SK-N-SH (cell line): ENCODE measurements at regions not wholly inside any gene's neighbourhood (a gene's known extent, or its start where the extent isn't known, plus 50 kb on each side); places are given as distances from the start of the nearest gene placed in this dataset.

Source experiments
- CTCF ChIA-PET: fragments of 300-600, 350-600 bp; formaldehyde crosslinking; extraction: SDS; loops from one replicate; lab custom pipeline; 2021; lab: Yijun Ruan, JAX
- POLR2A ChIA-PET: fragments of 350-600 bp; sonication (Branson Sonifier 250); formaldehyde crosslinking; extraction: SDS; loops from one replicate; lab custom pipeline; 2020; ENCODE audit warnings: antibody characterized with exemption, inconsistent platforms; lab: Yijun Ruan, JAX
- DNase-seq: peaks from one replicate; pipeline ENCODE4 v3.0.0; 2012
- H2AFZ ChIP-seq: fragments of 200-600 bp; sonication (generic); 2 replicates; pipeline ENCODE4 v1.8.1; 2016; ENCODE audit warnings: antibody characterized with exemption, mild to moderate bottlenecking, low read depth
- H3F3A ChIP-seq: fragments of 200-600 bp; sonication (generic); replicated peaks from 2 replicates; pipeline ENCODE3; 2016; ENCODE audit warnings: antibody characterized with exemption, mild to moderate bottlenecking; ENCODE audit not compliant: insufficient read depth
- H3K27ac ChIP-seq, 2 experiments: fragments of 200-500 bp in 1 of 2; fragments of 200-600 bp in 1 of 2; sonication (Bioruptor generic) in 1 of 2; sonication (generic), shearing (Covaris generic) in 1 of 2; 2 replicates each; pipeline versions ENCODE4 v1.5.1 to v1.6.1; 2014 to 2016; ENCODE audit warnings: low read depth in 2 of 2, inconsistent platforms in 1 of 2, low read length in 1 of 2, mild to moderate bottlenecking in 1 of 2, mixed read lengths in 1 of 2
- H3K27me3 ChIP-seq: fragments of 200-600 bp; sonication (generic), shearing (Covaris generic); 2 replicates; pipeline ENCODE4 v1.6.1; 2016; ENCODE audit warnings: mixed run types; ENCODE audit not compliant: insufficient read depth
- H3K36me3 ChIP-seq, 2 experiments: fragments of 200-500 bp in 1 of 2; fragments of 200-600 bp in 1 of 2; sonication (Bioruptor generic) in 1 of 2; sonication (generic) in 1 of 2; replicated peaks in 1 of 2; 2 replicates each; pipeline versions ENCODE3 to v1.5.1; 2014 to 2016; ENCODE audit warnings: low read length in 1 of 2, mild to moderate bottlenecking in 1 of 2; ENCODE audit not compliant: insufficient read depth in 2 of 2, control insufficient read depth in 1 of 2
- H3K4me1 ChIP-seq, 2 experiments: fragments of 200-500 bp in 1 of 2; fragments of 200-600 bp in 1 of 2; sonication (Bioruptor generic) in 1 of 2; sonication (generic), shearing (Covaris generic) in 1 of 2; 2 replicates each; pipeline versions ENCODE4 v1.5.1 to v1.6.1; 2014 to 2016; ENCODE audit warnings: low read depth in 1 of 2, low read length in 1 of 2, mixed run types in 1 of 2; ENCODE audit not compliant: insufficient read depth in 2 of 2, control insufficient read depth in 1 of 2
- H3K4me2 ChIP-seq: fragments of 200-600 bp; sonication (generic), shearing (Covaris generic); 2 replicates; pipeline ENCODE4 v1.6.1; 2017; ENCODE audit warnings: mixed run types
- H3K4me3 ChIP-seq, 2 experiments: fragments of 200-500 bp in 1 of 2; fragments of 200-600 bp in 1 of 2; sonication (Bioruptor generic) in 1 of 2; sonication (generic), shearing (Covaris generic) in 1 of 2; 2 replicates each; pipeline versions ENCODE4 v1.5.1 to v1.8.1; 2014 to 2016; ENCODE audit warnings: low read depth in 2 of 2, inconsistent platforms in 1 of 2, low read length in 1 of 2, mild to moderate bottlenecking in 1 of 2, mixed read lengths in 1 of 2, moderate library complexity in 1 of 2
- H3K79me2 ChIP-seq: fragments of 200-600 bp; sonication (generic); 2 replicates; pipeline ENCODE4 v1.8.1; 2017; ENCODE audit warnings: mild to moderate bottlenecking; ENCODE audit not compliant: insufficient read depth
- H3K9ac ChIP-seq: fragments of 200-600 bp; sonication (generic); 2 replicates; pipeline ENCODE4 v1.6.1; 2017; ENCODE audit warnings: mixed run types
- H3K9me2 ChIP-seq: fragments of 200-600 bp; sonication (generic); 2 replicates; pipeline ENCODE4 v1.6.1; 2017; ENCODE audit warnings: mixed run types
- H3K9me3 ChIP-seq: fragments of 200-600 bp; sonication (generic); 2 replicates; pipeline ENCODE4 v1.6.1; 2017; ENCODE audit warnings: mixed run types, mild to moderate bottlenecking, moderate library complexity
- H4K20me1 ChIP-seq: fragments of 200-600 bp; sonication (generic); 2 replicates; pipeline ENCODE4 v1.6.1; 2017; ENCODE audit warnings: mild to moderate bottlenecking, mixed run types; ENCODE audit not compliant: insufficient read depth
- ELF1 ChIP-seq: IDR thresholded peaks from 2 replicates; pipeline ENCODE4 v1.4.0; 2012
- EP300 ChIP-seq, 2 experiments: IDR thresholded peaks; 2 replicates each; pipeline versions ENCODE4 v1.4.0 to v1.6.1; 2012; ENCODE audit warnings: borderline replicate concordance in 1 of 2, low read depth in 1 of 2, low read length in 1 of 2
- FOXM1 ChIP-seq: IDR thresholded peaks from 2 replicates; pipeline ENCODE4 v1.4.0; 2012; ENCODE audit warnings: low read depth, mild to moderate bottlenecking
- GATA2 ChIP-seq: sonication (generic); formaldehyde crosslinking; IDR thresholded peaks from 2 replicates; pipeline ENCODE4 v1.5.0; 2020; ENCODE audit warnings: mild to moderate bottlenecking, missing genetic modification reagents
- JUND ChIP-seq: IDR thresholded peaks from 2 replicates; pipeline ENCODE4 v1.4.0; 2012
- MAX ChIP-seq: IDR thresholded peaks from 2 replicates; pipeline ENCODE4 v1.4.0; 2012; ENCODE audit warnings: low read depth
- MEF2A ChIP-seq: IDR thresholded peaks from 2 replicates; pipeline ENCODE4 v1.4.0; 2012; ENCODE audit warnings: low read depth, borderline replicate concordance
- NFIC ChIP-seq: IDR thresholded peaks from 2 replicates; pipeline ENCODE4 v1.4.0; 2012; ENCODE audit warnings: borderline replicate concordance
- POLR2AphosphoS5 ChIP-seq: IDR thresholded peaks from 2 replicates; pipeline ENCODE4 v1.6.1; 2012; ENCODE audit warnings: low read depth, low read length
- RCOR1 ChIP-seq: fragments of 150-350 bp; IDR thresholded peaks from 2 replicates; pipeline ENCODE4 v1.6.1; 2017; ENCODE audit warnings: antibody characterized with exemption, low read length
- TAF1 ChIP-seq: IDR thresholded peaks from 2 replicates; pipeline ENCODE4 v1.6.1; 2012; ENCODE audit warnings: low read depth, mild to moderate bottlenecking, low read length, moderate library complexity, borderline replicate concordance
- TCF12 ChIP-seq: IDR thresholded peaks from 2 replicates; pipeline ENCODE4 v1.4.0; 2012
- TEAD4 ChIP-seq: IDR thresholded peaks from 2 replicates; pipeline ENCODE4 v1.4.0; 2012; ENCODE audit warnings: mild to moderate bottlenecking, borderline replicate concordance; ENCODE audit not compliant: insufficient read depth
- WGBS: methylation state at CpG from one replicate; pipeline ENCODE4 v1.1.6; 2017; ENCODE audit warnings: low lambda C conversion rate; 5-methylcytosine and 5-hydroxymethylcytosine counted together
- TF ChIP-seq, protein P1 (sequence below): IDR thresholded peaks from 2 replicates; pipeline ENCODE4 v1.6.1; 2012; ENCODE audit warnings: mild to moderate bottlenecking, low read depth, low read length, moderate library complexity
- TF ChIP-seq, protein P2 (sequence below): IDR thresholded peaks from 2 replicates; pipeline ENCODE4 v1.4.0; 2012; ENCODE audit warnings: low read depth, borderline replicate concordance

DNA sequence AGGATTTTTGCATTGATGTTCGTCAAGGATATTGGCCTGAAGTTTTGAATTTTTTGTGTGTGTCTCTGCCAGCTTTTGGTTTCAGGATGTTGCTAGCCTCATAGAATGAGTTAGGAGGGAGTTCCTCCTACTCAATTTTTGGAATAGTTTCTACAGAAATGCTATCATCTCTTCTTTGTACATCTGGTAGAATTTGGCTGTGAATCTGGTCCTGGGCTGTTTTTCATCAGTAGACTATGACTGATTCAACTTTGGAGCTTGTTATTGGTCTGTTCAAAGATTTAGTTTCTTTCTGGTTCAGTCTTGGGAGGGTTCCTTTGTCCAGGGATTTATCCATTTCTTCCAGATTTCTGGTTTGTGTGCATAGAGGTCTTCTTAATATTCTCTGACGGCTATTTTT, 166.7 kb downstream of the ST6GAL2 start (continued):
- TF ChIP-seq, protein P1, sequence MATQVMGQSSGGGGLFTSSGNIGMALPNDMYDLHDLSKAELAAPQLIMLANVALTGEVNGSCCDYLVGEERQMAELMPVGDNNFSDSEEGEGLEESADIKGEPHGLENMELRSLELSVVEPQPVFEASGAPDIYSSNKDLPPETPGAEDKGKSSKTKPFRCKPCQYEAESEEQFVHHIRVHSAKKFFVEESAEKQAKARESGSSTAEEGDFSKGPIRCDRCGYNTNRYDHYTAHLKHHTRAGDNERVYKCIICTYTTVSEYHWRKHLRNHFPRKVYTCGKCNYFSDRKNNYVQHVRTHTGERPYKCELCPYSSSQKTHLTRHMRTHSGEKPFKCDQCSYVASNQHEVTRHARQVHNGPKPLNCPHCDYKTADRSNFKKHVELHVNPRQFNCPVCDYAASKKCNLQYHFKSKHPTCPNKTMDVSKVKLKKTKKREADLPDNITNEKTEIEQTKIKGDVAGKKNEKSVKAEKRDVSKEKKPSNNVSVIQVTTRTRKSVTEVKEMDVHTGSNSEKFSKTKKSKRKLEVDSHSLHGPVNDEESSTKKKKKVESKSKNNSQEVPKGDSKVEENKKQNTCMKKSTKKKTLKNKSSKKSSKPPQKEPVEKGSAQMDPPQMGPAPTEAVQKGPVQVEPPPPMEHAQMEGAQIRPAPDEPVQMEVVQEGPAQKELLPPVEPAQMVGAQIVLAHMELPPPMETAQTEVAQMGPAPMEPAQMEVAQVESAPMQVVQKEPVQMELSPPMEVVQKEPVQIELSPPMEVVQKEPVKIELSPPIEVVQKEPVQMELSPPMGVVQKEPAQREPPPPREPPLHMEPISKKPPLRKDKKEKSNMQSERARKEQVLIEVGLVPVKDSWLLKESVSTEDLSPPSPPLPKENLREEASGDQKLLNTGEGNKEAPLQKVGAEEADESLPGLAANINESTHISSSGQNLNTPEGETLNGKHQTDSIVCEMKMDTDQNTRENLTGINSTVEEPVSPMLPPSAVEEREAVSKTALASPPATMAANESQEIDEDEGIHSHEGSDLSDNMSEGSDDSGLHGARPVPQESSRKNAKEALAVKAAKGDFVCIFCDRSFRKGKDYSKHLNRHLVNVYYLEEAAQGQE: no peak
- no peak for TF ChIP-seq JUND
- no peak for TF ChIP-seq RCOR1
- TF ChIP-seq MEF2A: no peak
- TF ChIP-seq, all 33 proteins: peak for 0

- no peaks in the 10 kb centered on the region for H3F3A ChIP-seq
- H3K27me3 ChIP-seq: no peaks in the 10 kb centered on the region
- TF ChIP-seq JUND (no peak), TCF12 (no peak), TEAD4 (no peak), ELF1 (no peak), TAF1 (no peak), FOXM1 (no peak), POLR2AphosphoS5 (no peak), EP300 (IDR thresholded peaks at IDR 0.05; ENCODE audit: borderline replicate concordance in 1 of 2, low read depth in 1 of 2, low read length in 1 of 2) (no peak), MAX (no peak), RCOR1 (no peak), GATA2 (no peak), NFIC (no peak)
- TF ChIP-seq, protein P1: no peak
- TF ChIP-seq, protein P2, sequence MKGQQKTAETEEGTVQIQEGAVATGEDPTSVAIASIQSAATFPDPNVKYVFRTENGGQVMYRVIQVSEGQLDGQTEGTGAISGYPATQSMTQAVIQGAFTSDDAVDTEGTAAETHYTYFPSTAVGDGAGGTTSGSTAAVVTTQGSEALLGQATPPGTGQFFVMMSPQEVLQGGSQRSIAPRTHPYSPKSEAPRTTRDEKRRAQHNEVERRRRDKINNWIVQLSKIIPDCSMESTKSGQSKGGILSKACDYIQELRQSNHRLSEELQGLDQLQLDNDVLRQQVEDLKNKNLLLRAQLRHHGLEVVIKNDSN: no peak
- H3K9me3 ChIP-seq: no peaks in the 10 kb centered on the region
- H3K9me2 ChIP-seq: no peaks in the 10 kb centered on the region
- ChIA-PET POLR2A (no interaction called here), CTCF (no interaction called here)
- no peak overlapping the region for H3K4me2 ChIP-seq
- no peak overlapping the region for H3K9ac ChIP-seq
- 13% methylated on average over 1 of the region's 1 CpG for WGBS
- no peaks in the 10 kb centered on the region for H3K79me2 ChIP-seq
- no peak overlapping the region for H2AFZ ChIP-seq
- H3K4me1 ChIP-seq: no peaks in the 10 kb centered on the region
- H3K4me3 ChIP-seq: no peak overlapping the region
- no peak for DNase-seq
- H3K27ac ChIP-seq: no peak overlapping the region
- H4K20me1 ChIP-seq: no peaks in the 10 kb centered on the region
- H3K36me3 ChIP-seq: no peaks in the 10 kb centered on the region
Measured at GRCh38 chr2:106720026-106720425, 165.9 kb downstream of the ST6GAL2 start.
